H1 (cell line): ENCODE measurements at regions not wholly inside any gene's neighbourhood (a gene's known extent, or its start where the extent isn't known, plus 50 kb on each side); places are given as distances from the start of the nearest gene placed in this dataset.

Experiments used
- CTCF ChIA-PET: fragments of 300-600 bp; sonication (Branson Sonifier 250); formaldehyde crosslinking; loops from one replicate; lab custom pipeline; 2021; ENCODE audit not compliant: partially characterized antibody; lab: Charles Lee
- POLR2A ChIA-PET: fragments of 300-600 bp; sonication (Branson Sonifier 250); formaldehyde crosslinking; loops from one replicate; lab custom pipeline; 2021; ENCODE audit warnings: inconsistent platforms; ENCODE audit not compliant: partially characterized antibody; lab: Charles Lee
- DNase-seq, 2 experiments: peaks; one replicate each; pipeline versions ENCODE4 v3.0.0 to v3.0.0-alpha.2; 2010 to 2022; ENCODE audit warnings: low spot score in 2 of 2, low read depth in 1 of 2, mixed read lengths in 1 of 2
- FAIRE-seq: peaks from 2 replicates; lab custom pipeline; 2011; peaks lifted over from hg19 to GRCh38; lab: Jason Lieb, UNC
- H2AFZ ChIP-seq: 2 replicates; pipeline ENCODE4 v1.8.1; 2012; ENCODE audit warnings: low read length, inconsistent platforms
- H2AK5ac ChIP-seq: 2 replicates; pipeline ENCODE4 v1.6.1; 2013; ENCODE audit warnings: low read depth, low read length
- H2BK120ac ChIP-seq: replicated peaks from 2 replicates; pipeline ENCODE3; 2013; ENCODE audit warnings: low read depth, low read length, inconsistent platforms
- H2BK12ac ChIP-seq: 2 replicates; pipeline ENCODE4 v1.6.1; 2013; ENCODE audit warnings: low read depth, low read length
- H2BK15ac ChIP-seq: 2 replicates; pipeline ENCODE4 v1.6.1; 2013; ENCODE audit warnings: low read length
- H2BK20ac ChIP-seq: 2 replicates; pipeline ENCODE4 v1.6.1; 2013; ENCODE audit warnings: low read length
- H2BK5ac ChIP-seq: 2 replicates; pipeline ENCODE4 v1.6.1; 2013; ENCODE audit warnings: low read depth, low read length
- H3K14ac ChIP-seq: 2 replicates; pipeline ENCODE4 v1.6.1; 2013; ENCODE audit warnings: inconsistent platforms; ENCODE audit not compliant: insufficient read length
- H3K18ac ChIP-seq: 2 replicates; pipeline ENCODE4 v1.6.1; 2013; ENCODE audit warnings: low read length; ENCODE audit errors: extremely low read depth
- H3K23ac ChIP-seq: 2 replicates; pipeline ENCODE4 v1.6.1; 2013; ENCODE audit warnings: inconsistent platforms; ENCODE audit not compliant: insufficient read length
- H3K23me2 ChIP-seq: 2 replicates; pipeline ENCODE4 v1.6.1; 2013; ENCODE audit warnings: low read depth, low read length
- H3K27ac ChIP-seq: 2 replicates; pipeline ENCODE4 v1.6.1; 2011; ENCODE audit warnings: low read depth, low read length, inconsistent platforms
- H3K27me3 ChIP-seq, 4 experiments: replicated peaks in 1 of 4; 1 replicate in 1 of 4; 2 replicates in 3 of 4; pipeline versions ENCODE4 v1.6.1 to v1.8.1; 2011 to 2013; ENCODE audit warnings: low read length in 3 of 4, mild to moderate bottlenecking in 3 of 4, inconsistent platforms in 2 of 4, mixed read lengths in 2 of 4, moderate library complexity in 1 of 4; ENCODE audit not compliant: control insufficient read depth in 3 of 4, insufficient read depth in 3 of 4; ENCODE audit errors: extremely low read depth in 1 of 4
- H3K36me3 ChIP-seq, 4 experiments: 2 replicates each; pipeline versions ENCODE4 v1.6.1 to v1.8.1; 2011 to 2013; ENCODE audit warnings: mild to moderate bottlenecking in 4 of 4, low read length in 3 of 4, moderate library complexity in 2 of 4, control low read depth in 1 of 4, inconsistent platforms in 1 of 4; ENCODE audit not compliant: insufficient read depth in 4 of 4, control insufficient read depth in 2 of 4
- H3K4ac ChIP-seq: replicated peaks from 2 replicates; pipeline ENCODE3; 2013; ENCODE audit warnings: low read length, low read depth, mixed read lengths, inconsistent platforms; ENCODE audit not compliant: insufficient read length
- H3K4me1 ChIP-seq, 4 experiments: replicated peaks in 1 of 4; 1 replicate in 1 of 4; 2 replicates in 3 of 4; pipeline versions ENCODE4 v1.6.1 to v1.8.1; 2011 to 2013; ENCODE audit warnings: low read length in 3 of 4, inconsistent platforms in 2 of 4, mixed read lengths in 1 of 4; ENCODE audit not compliant: insufficient read depth in 4 of 4, control insufficient read depth in 3 of 4
- H3K4me2 ChIP-seq, 2 experiments: 2 replicates each; pipeline versions ENCODE4 v1.6.1 to v1.8.1; 2011 to 2013; ENCODE audit warnings: low read depth in 2 of 2, low read length in 2 of 2, control low read depth in 1 of 2, inconsistent platforms in 1 of 2, mild to moderate bottlenecking in 1 of 2; ENCODE audit not compliant: insufficient read depth in 1 of 2
- H3K4me3 ChIP-seq, 4 experiments: fragments of 200-600, 300-600 bp in 1 of 4; sonication (generic), shearing (Covaris generic), sonication (Bioruptor Twin) in 1 of 4; 2 replicates each; pipeline versions ENCODE4 v1.5.1 to v1.8.1; 2011 to 2016; ENCODE audit warnings: low read length in 4 of 4, low read depth in 3 of 4, control low read depth in 2 of 4, inconsistent platforms in 2 of 4, mild to moderate bottlenecking in 2 of 4, mixed read lengths in 1 of 4, moderate library complexity in 1 of 4; ENCODE audit not compliant: insufficient read depth in 2 of 4; ENCODE audit errors: extremely low read depth in 1 of 4
- H3K56ac ChIP-seq: replicated peaks from 2 replicates; pipeline ENCODE3; 2013; ENCODE audit warnings: low read depth, mild to moderate bottlenecking, mixed read lengths, low read length, inconsistent platforms; ENCODE audit not compliant: insufficient read length
- H3K79me1 ChIP-seq: 2 replicates; pipeline ENCODE4 v1.6.1; 2013; ENCODE audit warnings: low read depth, low read length, control low read depth
- H3K79me2 ChIP-seq, 2 experiments: 2 replicates each; pipeline versions ENCODE4 v1.6.1 to v1.8.1; 2012 to 2013; ENCODE audit warnings: low read length in 2 of 2, mild to moderate bottlenecking in 2 of 2, inconsistent platforms in 1 of 2; ENCODE audit not compliant: insufficient read depth in 2 of 2, control insufficient read depth in 1 of 2
- H3K9ac ChIP-seq, 4 experiments: replicated peaks in 1 of 4; 1 replicate in 1 of 4; 2 replicates in 3 of 4; pipeline versions ENCODE4 v1.6.1 to v1.8.1; 2011 to 2013; ENCODE audit warnings: low read depth in 3 of 4, low read length in 3 of 4, control low read depth in 2 of 4, mild to moderate bottlenecking in 2 of 4, moderate library complexity in 2 of 4, inconsistent platforms in 1 of 4; ENCODE audit errors: extremely low read depth in 1 of 4
- H3K9me3 ChIP-seq, 2 experiments: 2 replicates each; pipeline versions ENCODE4 v1.6.1 to v1.8.1; 2012 to 2013; ENCODE audit warnings: mild to moderate bottlenecking in 2 of 2, moderate library complexity in 2 of 2, control low read depth in 1 of 2, inconsistent platforms in 1 of 2, low read depth in 1 of 2, low read length in 1 of 2, mixed read lengths in 1 of 2; ENCODE audit not compliant: insufficient read depth in 2 of 2
- H4K20me1 ChIP-seq, 2 experiments: replicated peaks in 1 of 2; 2 replicates each; pipeline versions ENCODE3 to v1.8.1; 2011 to 2013; ENCODE audit warnings: inconsistent platforms in 2 of 2, low read length in 2 of 2, mild to moderate bottlenecking in 1 of 2; ENCODE audit not compliant: insufficient read depth in 2 of 2, control insufficient read depth in 1 of 2
- H4K5ac ChIP-seq: 2 replicates; pipeline ENCODE4 v1.6.1; 2013; ENCODE audit warnings: low read length, low read depth, mixed read lengths, inconsistent platforms; ENCODE audit not compliant: insufficient read length
- H4K8ac ChIP-seq: 2 replicates; pipeline ENCODE4 v1.8.0; 2013; ENCODE audit warnings: mild to moderate bottlenecking, moderate library complexity, low read length, inconsistent platforms; ENCODE audit not compliant: insufficient read depth; ENCODE audit errors: extremely low read depth
- H4K91ac ChIP-seq: replicated peaks from 2 replicates; pipeline ENCODE3; 2013; ENCODE audit warnings: low read length, mixed read lengths, inconsistent platforms; ENCODE audit not compliant: insufficient read length
- ASH2L ChIP-seq: fragments of 200-600, 300-600 bp; sonication (generic); IDR thresholded peaks from one replicate; pipeline ENCODE4 v1.7.1; 2017; ENCODE audit warnings: low read length
- ATF2 ChIP-seq: IDR thresholded peaks from 2 replicates; pipeline ENCODE4 v1.6.1; 2012; ENCODE audit warnings: low read length, inconsistent platforms
- ATF3 ChIP-seq: IDR thresholded peaks from 2 replicates; pipeline ENCODE4 v1.6.1; 2011; ENCODE audit warnings: low read depth, mild to moderate bottlenecking, low read length; ENCODE audit not compliant: insufficient read depth
- BRCA1 ChIP-seq: IDR thresholded peaks from 2 replicates; pipeline ENCODE4 v1.6.1; 2012; ENCODE audit warnings: low read depth, low read length, improper control_type of control experiment
- CBX8 ChIP-seq: fragments of 300-800, 300-1000 bp; sonication (generic); IDR thresholded peaks from 2 replicates; pipeline ENCODE4 v1.7.1; 2016; ENCODE audit warnings: low read depth, low read length, borderline replicate concordance
- CEBPB ChIP-seq: IDR thresholded peaks from 2 replicates; pipeline ENCODE4 v1.6.1; 2012; ENCODE audit warnings: low read depth, low read length
- CHD1 ChIP-seq: IDR thresholded peaks from 2 replicates; pipeline ENCODE4 v1.6.1; 2012; ENCODE audit warnings: low read depth, low read length, improper control_type of control experiment
- JUN ChIP-seq: IDR thresholded peaks from 2 replicates; pipeline ENCODE4 v1.6.1; 2011; ENCODE audit warnings: low read depth, mild to moderate bottlenecking, improper control_type of control experiment, low read length
- KDM1A ChIP-seq: fragments of 200-600, 300-600 bp; sonication (generic); IDR thresholded peaks from 2 replicates; pipeline ENCODE4 v1.7.1; 2016; ENCODE audit warnings: mild to moderate bottlenecking, low read length, borderline replicate concordance
- SIX5 ChIP-seq: IDR thresholded peaks from 2 replicates; pipeline ENCODE4 v1.6.1; 2011; ENCODE audit warnings: mild to moderate bottlenecking, low read depth, low read length
- SP2 ChIP-seq: IDR thresholded peaks from 2 replicates; pipeline ENCODE4 v1.6.1; 2012; ENCODE audit warnings: mild to moderate bottlenecking, low read length, inconsistent platforms
- TAF1 ChIP-seq: IDR thresholded peaks from 2 replicates; pipeline ENCODE4 v1.6.1; 2011; ENCODE audit warnings: mild to moderate bottlenecking, low read depth, low read length
- TAF7 ChIP-seq: optimal IDR thresholded peaks from 2 replicates; pipeline ENCODE3; 2011; ENCODE audit warnings: low read depth, mild to moderate bottlenecking, inconsistent platforms, low read length, moderate library complexity, borderline replicate concordance
- YY1 ChIP-seq: IDR thresholded peaks from 2 replicates; pipeline ENCODE4 v1.6.1; 2011; ENCODE audit warnings: low read depth, mild to moderate bottlenecking, low read length

GRCh38 chr6:74658391-74658790 is 547.5 kb downstream of the COL12A1 start:
- CTCF ChIA-PET = interaction anchor here (0.6 kb wide), 1 partner anchor 169 kb away, joined by 5 read pairs; no protein-coding TSS in a partner anchor
- H2AFZ ChIP-seq = no peak overlapping the region
- TF ChIP-seq CBX8 (no peak), JUN (no peak), TAF7 (no peak), KDM1A (no peak), ASH2L (no peak), SIX5 (no peak), ATF2 (no peak), CHD1 (no peak), YY1 (no peak), CEBPB (no peak), SP2 (no peak), ATF3 (no peak), TAF1 (no peak), BRCA1 (no peak)

More at GRCh38 chr6:74658391-74658790, 547.5 kb downstream of the COL12A1 start:
- H4K20me1 ChIP-seq = no peaks in the 10 kb centered on the region
- no peak overlapping the region for H3K27ac ChIP-seq
- H3K79me1 ChIP-seq = no peaks in the 10 kb centered on the region
- H4K8ac ChIP-seq = no peak overlapping the region
- H3K79me2 ChIP-seq = no peaks in the 10 kb centered on the region
- no peak overlapping the region for H4K91ac ChIP-seq
- H3K23me2 ChIP-seq = no peaks in the 10 kb centered on the region
- no peak overlapping the region for H3K18ac ChIP-seq
- no peak overlapping the region for H3K4ac ChIP-seq
- no peak overlapping the region for H2BK5ac ChIP-seq
- no peaks in the 10 kb centered on the region for H3K4me1 ChIP-seq
- H2BK20ac ChIP-seq = no peak overlapping the region
- H3K56ac ChIP-seq = no peak overlapping the region
- H3K23ac ChIP-seq = no peak overlapping the region
- POLR2A ChIA-PET = no interaction called here
- peaks cover 7 to 11% of the 10 kb centered on the region in 2 experiments; a peak in 2 of 4 replicates for H3K9me3 ChIP-seq
- H2BK15ac ChIP-seq = no peak overlapping the region
- no peak for DNase-seq
- H2AK5ac ChIP-seq = no peak overlapping the region
- no peak overlapping the region for H3K9ac ChIP-seq
- H3K4me3 ChIP-seq = no peak overlapping the region
- no peak overlapping the region for H3K14ac ChIP-seq
- FAIRE-seq = no peak
- no peak overlapping the region for H4K5ac ChIP-seq
- H3K36me3 ChIP-seq = no peaks in the 10 kb centered on the region
- H2BK12ac ChIP-seq = no peak overlapping the region
- H3K4me2 ChIP-seq = no peak overlapping the region
- no peak overlapping the region for H2BK120ac ChIP-seq
- H3K27me3 ChIP-seq = no peaks in the 10 kb centered on the region
